Neural cell (in vitro differentiated cells): ENCODE measurements at regions not wholly inside any gene's neighbourhood (a gene's known extent, or its start where the extent isn't known, plus 50 kb on each side); places are given as distances from the start of the nearest gene placed in this dataset.

Source experiments
- H2AFZ ChIP-seq: fragments of 200-600, 300-800 bp; sonication (generic), shearing (Covaris generic); 2 replicates; pipeline ENCODE4 v1.6.0; 2014; ENCODE audit warnings: low read depth, mild to moderate bottlenecking, antibody characterized with exemption, low read length, moderate library complexity
- H3F3A ChIP-seq: fragments of 200-600 bp; shearing (Covaris generic); 2 replicates; pipeline ENCODE4 v1.6.1; 2016; ENCODE audit warnings: mild to moderate bottlenecking, moderate library complexity, mixed read lengths, antibody characterized with exemption, low read length; ENCODE audit not compliant: insufficient read depth, poor library complexity, severe bottlenecking
- H3K27ac ChIP-seq: fragments of 200-600, 300-800 bp; sonication (generic), shearing (Covaris generic); 2 replicates; pipeline ENCODE4 v1.5.1; 2014; ENCODE audit warnings: mild to moderate bottlenecking, low read length, moderate library complexity
- H3K27me3 ChIP-seq: fragments of 300-800, 200-600 bp; sonication (generic), shearing (Covaris generic); 2 replicates; pipeline ENCODE4 v1.6.0; 2014; ENCODE audit warnings: mild to moderate bottlenecking, low read depth, low read length, moderate library complexity; ENCODE audit not compliant: insufficient read depth
- H3K36me3 ChIP-seq: fragments of 300-800, 200-600 bp; sonication (generic), shearing (Covaris generic); 2 replicates; pipeline ENCODE4 v1.5.1; 2014; ENCODE audit warnings: mild to moderate bottlenecking, antibody characterized with exemption, low read length, moderate library complexity; ENCODE audit not compliant: insufficient read depth
- H3K4me2 ChIP-seq: fragments of 300-800, 200-600 bp; sonication (generic), shearing (Covaris generic); 2 replicates; pipeline ENCODE4 v1.6.0; 2014; ENCODE audit warnings: mild to moderate bottlenecking, low read length
- H3K4me3 ChIP-seq: fragments of 300-800, 200-600 bp; sonication (generic), shearing (Covaris generic); 2 replicates; pipeline ENCODE4 v1.5.1; 2014; ENCODE audit warnings: mild to moderate bottlenecking, low read length, moderate library complexity
- H3K79me2 ChIP-seq: fragments of 200-600 bp; shearing (Covaris generic); replicated peaks from 2 replicates; pipeline ENCODE4 v1.6.0; 2014; ENCODE audit warnings: mild to moderate bottlenecking, low read length, moderate library complexity; ENCODE audit not compliant: insufficient read depth
- H3K9ac ChIP-seq: fragments of 300-800, 200-600 bp; sonication (generic), shearing (Covaris generic); 2 replicates; pipeline ENCODE4 v1.6.1; 2016; ENCODE audit warnings: mild to moderate bottlenecking, low read length, mixed read lengths
- H3K9me2 ChIP-seq: fragments of 200-600 bp; shearing (Covaris generic); 2 replicates; pipeline ENCODE4 v1.6.1; 2016; ENCODE audit warnings: mild to moderate bottlenecking, low read length, mixed read lengths; ENCODE audit not compliant: insufficient read depth
- H3K9me3 ChIP-seq: fragments of 200-600, 300-800 bp; sonication (generic), shearing (Covaris generic); 2 replicates; pipeline ENCODE4 v1.6.1; 2016; ENCODE audit warnings: mild to moderate bottlenecking, mixed run types, low read length, moderate library complexity, mixed read lengths
- H4K20me1 ChIP-seq: fragments of 200-600 bp; shearing (Covaris generic); 2 replicates; pipeline ENCODE4 v1.6.1; 2016; ENCODE audit warnings: mild to moderate bottlenecking, mixed run types; ENCODE audit not compliant: insufficient read depth
- EP300 ChIP-seq: fragments of 450-650 bp; conservative IDR thresholded peaks from 2 replicates; pipeline ENCODE4 v1.6.1; 2014; ENCODE audit warnings: antibody characterized with exemption, mild to moderate bottlenecking, moderate library complexity; ENCODE audit not compliant: poor library complexity, severe bottlenecking
- EZH2 ChIP-seq: fragments of 200-600, 300-800 bp; shearing (Covaris generic), sonication (generic); IDR thresholded peaks from 2 replicates; pipeline ENCODE4 v1.6.1; 2014; ENCODE audit warnings: antibody characterized with exemption, low read length, borderline replicate concordance, mild to moderate bottlenecking; ENCODE audit not compliant: insufficient read depth, poor library complexity, severe bottlenecking
- MXI1 ChIP-seq: fragments of 450-650 bp; conservative IDR thresholded peaks from 2 replicates; pipeline ENCODE4 v1.6.1; 2014; ENCODE audit warnings: antibody characterized with exemption, mild to moderate bottlenecking; ENCODE audit not compliant: poor library complexity, severe bottlenecking
- POLR2AphosphoS5 ChIP-seq: IDR thresholded peaks from 2 replicates; pipeline ENCODE4 v1.6.1; 2012
- RAD21 ChIP-seq: fragments of 450-650 bp; conservative IDR thresholded peaks from 2 replicates; pipeline ENCODE4 v1.6.1; 2014; ENCODE audit warnings: antibody characterized with exemption, mild to moderate bottlenecking, moderate library complexity
- SMC3 ChIP-seq: fragments of 450-650 bp; conservative IDR thresholded peaks from 2 replicates; pipeline ENCODE4 v1.6.1; 2014; ENCODE audit warnings: antibody characterized with exemption, mild to moderate bottlenecking, moderate library complexity; ENCODE audit not compliant: poor library complexity
- TAF1 ChIP-seq: IDR thresholded peaks from 2 replicates; pipeline ENCODE4 v1.6.1; 2012; ENCODE audit warnings: low read depth
- TF ChIP-seq, protein P1 (sequence below): fragments of 450-650 bp; IDR thresholded peaks from 2 replicates; pipeline ENCODE4 v1.5.1; 2014; ENCODE audit warnings: antibody characterized with exemption, mild to moderate bottlenecking, moderate library complexity; ENCODE audit not compliant: poor library complexity, severe bottlenecking
- TF ChIP-seq, protein P2 (sequence below): IDR thresholded peaks from 2 replicates; pipeline ENCODE4 v1.6.1; 2012; ENCODE audit warnings: borderline replicate concordance

DNA sequence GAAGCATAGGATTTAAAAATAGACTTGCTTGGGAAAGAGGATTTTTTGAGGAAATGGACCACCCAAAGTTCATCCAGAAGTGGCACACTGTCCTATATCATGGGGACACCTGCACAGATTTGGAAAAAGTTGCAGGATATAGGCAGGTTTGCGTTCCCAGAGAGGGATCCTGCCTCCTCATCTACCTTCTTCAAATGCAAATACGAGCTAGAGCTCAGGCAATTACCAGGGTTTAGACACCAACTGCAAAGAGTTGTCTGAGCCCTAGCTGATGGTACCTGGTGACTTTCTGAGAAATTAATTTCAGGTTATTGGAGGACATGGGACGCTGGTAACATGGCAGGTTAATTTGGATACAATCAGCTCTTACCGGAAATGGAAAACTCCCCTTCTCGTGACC, 423.7 kb upstream of the MTPN start:
- H4K20me1 ChIP-seq = no peaks in the 10 kb centered on the region

DNA sequence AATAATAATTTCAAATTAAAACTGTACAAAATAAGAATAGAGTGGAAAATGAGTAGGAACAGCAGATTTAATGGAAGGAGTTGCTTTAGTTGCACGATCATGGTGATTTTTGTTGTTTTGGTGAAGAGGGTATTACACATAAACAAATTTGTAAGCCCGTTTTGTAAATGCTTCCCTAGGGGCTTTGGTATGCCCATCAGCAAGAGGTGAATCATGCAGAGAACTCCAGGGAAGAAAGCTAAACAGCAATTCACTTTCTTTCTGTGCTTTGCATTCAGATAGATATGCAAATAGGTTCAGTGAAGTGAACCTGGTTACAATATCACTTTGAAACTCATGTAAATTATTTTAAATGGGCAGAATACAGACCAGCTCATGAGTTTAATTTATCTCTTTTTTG, 422.2 kb upstream of the MTPN start:
- H3K27ac ChIP-seq = no peak overlapping the region
- no peaks in the 10 kb centered on the region for H3K9me2 ChIP-seq
- no peaks in the 10 kb centered on the region for H4K20me1 ChIP-seq
- H3K4me2 ChIP-seq = no peak overlapping the region
- H3K9ac ChIP-seq = no peak overlapping the region
- no peak overlapping the region for H2AFZ ChIP-seq
- no peaks in the 10 kb centered on the region for H3K9me3 ChIP-seq
- no peaks in the 10 kb centered on the region for H3K27me3 ChIP-seq
- H3K36me3 ChIP-seq = no peaks in the 10 kb centered on the region
- H3F3A ChIP-seq = no peaks in the 10 kb centered on the region
- no peak for TF ChIP-seq EP300
- H3K4me3 ChIP-seq = no peak overlapping the region
- H3K79me2 ChIP-seq = no peaks in the 10 kb centered on the region

More for the DNA sequence above, 423.7 kb upstream of the MTPN start:
- Histone ChIP-seq H3K27me3 (no peaks in the 10 kb centered on the region), H3K79me2 (no peaks in the 10 kb centered on the region), H3K9ac (no peak overlapping the region), H3F3A (no peaks in the 10 kb centered on the region), H3K4me3 (no peak overlapping the region), H3K9me2 (no peaks in the 10 kb centered on the region), H3K9me3 (no peaks in the 10 kb centered on the region), H3K4me2 (no peak overlapping the region), H2AFZ (no peak overlapping the region), H3K36me3 (no peaks in the 10 kb centered on the region), H3K27ac (no peak overlapping the region)
- TF ChIP-seq POLR2AphosphoS5 (no peak), MXI1 (no peak), EZH2 (no peak), TAF1 (no peak), RAD21 (no peak), EP300 (no peak), SMC3 (no peak)
- TF ChIP-seq, protein P1, sequence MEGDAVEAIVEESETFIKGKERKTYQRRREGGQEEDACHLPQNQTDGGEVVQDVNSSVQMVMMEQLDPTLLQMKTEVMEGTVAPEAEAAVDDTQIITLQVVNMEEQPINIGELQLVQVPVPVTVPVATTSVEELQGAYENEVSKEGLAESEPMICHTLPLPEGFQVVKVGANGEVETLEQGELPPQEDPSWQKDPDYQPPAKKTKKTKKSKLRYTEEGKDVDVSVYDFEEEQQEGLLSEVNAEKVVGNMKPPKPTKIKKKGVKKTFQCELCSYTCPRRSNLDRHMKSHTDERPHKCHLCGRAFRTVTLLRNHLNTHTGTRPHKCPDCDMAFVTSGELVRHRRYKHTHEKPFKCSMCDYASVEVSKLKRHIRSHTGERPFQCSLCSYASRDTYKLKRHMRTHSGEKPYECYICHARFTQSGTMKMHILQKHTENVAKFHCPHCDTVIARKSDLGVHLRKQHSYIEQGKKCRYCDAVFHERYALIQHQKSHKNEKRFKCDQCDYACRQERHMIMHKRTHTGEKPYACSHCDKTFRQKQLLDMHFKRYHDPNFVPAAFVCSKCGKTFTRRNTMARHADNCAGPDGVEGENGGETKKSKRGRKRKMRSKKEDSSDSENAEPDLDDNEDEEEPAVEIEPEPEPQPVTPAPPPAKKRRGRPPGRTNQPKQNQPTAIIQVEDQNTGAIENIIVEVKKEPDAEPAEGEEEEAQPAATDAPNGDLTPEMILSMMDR = no peak
- TF ChIP-seq, protein P2, sequence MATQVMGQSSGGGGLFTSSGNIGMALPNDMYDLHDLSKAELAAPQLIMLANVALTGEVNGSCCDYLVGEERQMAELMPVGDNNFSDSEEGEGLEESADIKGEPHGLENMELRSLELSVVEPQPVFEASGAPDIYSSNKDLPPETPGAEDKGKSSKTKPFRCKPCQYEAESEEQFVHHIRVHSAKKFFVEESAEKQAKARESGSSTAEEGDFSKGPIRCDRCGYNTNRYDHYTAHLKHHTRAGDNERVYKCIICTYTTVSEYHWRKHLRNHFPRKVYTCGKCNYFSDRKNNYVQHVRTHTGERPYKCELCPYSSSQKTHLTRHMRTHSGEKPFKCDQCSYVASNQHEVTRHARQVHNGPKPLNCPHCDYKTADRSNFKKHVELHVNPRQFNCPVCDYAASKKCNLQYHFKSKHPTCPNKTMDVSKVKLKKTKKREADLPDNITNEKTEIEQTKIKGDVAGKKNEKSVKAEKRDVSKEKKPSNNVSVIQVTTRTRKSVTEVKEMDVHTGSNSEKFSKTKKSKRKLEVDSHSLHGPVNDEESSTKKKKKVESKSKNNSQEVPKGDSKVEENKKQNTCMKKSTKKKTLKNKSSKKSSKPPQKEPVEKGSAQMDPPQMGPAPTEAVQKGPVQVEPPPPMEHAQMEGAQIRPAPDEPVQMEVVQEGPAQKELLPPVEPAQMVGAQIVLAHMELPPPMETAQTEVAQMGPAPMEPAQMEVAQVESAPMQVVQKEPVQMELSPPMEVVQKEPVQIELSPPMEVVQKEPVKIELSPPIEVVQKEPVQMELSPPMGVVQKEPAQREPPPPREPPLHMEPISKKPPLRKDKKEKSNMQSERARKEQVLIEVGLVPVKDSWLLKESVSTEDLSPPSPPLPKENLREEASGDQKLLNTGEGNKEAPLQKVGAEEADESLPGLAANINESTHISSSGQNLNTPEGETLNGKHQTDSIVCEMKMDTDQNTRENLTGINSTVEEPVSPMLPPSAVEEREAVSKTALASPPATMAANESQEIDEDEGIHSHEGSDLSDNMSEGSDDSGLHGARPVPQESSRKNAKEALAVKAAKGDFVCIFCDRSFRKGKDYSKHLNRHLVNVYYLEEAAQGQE = no peak

DNA sequence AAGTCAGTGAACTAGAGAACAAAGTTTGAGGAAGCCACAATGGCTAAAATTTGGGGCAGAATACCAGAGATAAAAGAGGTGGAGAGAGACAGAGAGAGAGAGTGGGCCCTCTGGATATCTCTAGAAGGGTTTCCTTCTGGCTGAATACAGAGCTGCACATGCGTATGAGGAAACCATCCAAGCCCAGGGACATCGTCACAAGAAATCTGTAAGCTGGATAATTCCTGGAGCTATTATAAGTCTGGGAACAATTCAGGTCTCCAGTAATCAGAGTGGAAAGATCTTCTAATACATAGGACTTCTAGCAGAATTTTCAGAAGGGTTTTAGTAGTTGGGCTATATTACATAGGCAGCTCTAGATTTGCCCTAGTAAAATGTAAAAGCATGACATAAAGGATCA, 415.7 kb upstream of the MTPN start:
- no peak overlapping the region for H3K4me3 ChIP-seq
- no peak overlapping the region for H3K9ac ChIP-seq
- no peak overlapping the region for H3K27ac ChIP-seq
- no peaks in the 10 kb centered on the region for H3K36me3 ChIP-seq
- H3K4me2 ChIP-seq = no peak overlapping the region
- H3K9me2 ChIP-seq = no peaks in the 10 kb centered on the region
- H3K79me2 ChIP-seq = no peaks in the 10 kb centered on the region
- no peaks in the 10 kb centered on the region for H3K27me3 ChIP-seq
- no peaks in the 10 kb centered on the region for H4K20me1 ChIP-seq
- no peaks in the 10 kb centered on the region for H3K9me3 ChIP-seq
- no peaks in the 10 kb centered on the region for H3F3A ChIP-seq
- H2AFZ ChIP-seq = no peak overlapping the region
- TF ChIP-seq EP300 (no peak), EZH2 (no peak), TAF1 (no peak), SMC3 (no peak), POLR2AphosphoS5 (no peak), MXI1 (no peak), RAD21 (no peak)
- TF ChIP-seq, protein P2 = no peak
- TF ChIP-seq, protein P1 = no peak
